Small intestine (tissue), 7 donors: ENCODE measurements at regions not wholly inside any gene's neighbourhood (a gene's known extent, or its start where the extent isn't known, plus 50 kb on each side); places are given as distances from the start of the nearest gene placed in this dataset.
"Not testable (repeated sequence)": the region's sequence is repeated elsewhere in the genome, so short reads cannot be mapped to it uniquely, and the experiment has no call there.

ENCODE experiments used
- DNase-seq, 2 donors: peaks; one replicate each; pipeline versions ENCODE4 v3.0.0 to v3.0.0-alpha.2; 2013
- FAIRE-seq: peaks from 2 replicates; lab custom pipeline; 2012; peaks lifted over from hg19 to GRCh38; lab: Jason Lieb, UNC
- H3K27ac ChIP-seq, 3 donors: one replicate each; pipeline ENCODE4 v1.5.1; 2013; ENCODE audit warnings: low read length in 2 of 3, mild to moderate bottlenecking in 2 of 3, control low read depth in 1 of 3, inconsistent platforms in 1 of 3, low read depth in 1 of 3, moderate library complexity in 1 of 3
- H3K27me3 ChIP-seq, 3 donors: one replicate each; pipeline ENCODE4 v1.6.1; 2013; ENCODE audit warnings: low read length in 3 of 3, inconsistent platforms in 1 of 3; ENCODE audit not compliant: control insufficient read depth in 3 of 3, insufficient read depth in 3 of 3
- H3K36me3 ChIP-seq, 3 donors: one replicate each; pipeline ENCODE4 v1.6.1; 2013; ENCODE audit warnings: low read length in 3 of 3, inconsistent platforms in 1 of 3, low read depth in 1 of 3, mild to moderate bottlenecking in 1 of 3, moderate library complexity in 1 of 3; ENCODE audit not compliant: control insufficient read depth in 3 of 3, insufficient read depth in 2 of 3
- H3K4me1 ChIP-seq, 3 donors: one replicate each; pipeline ENCODE4 v1.6.1; 2013; ENCODE audit warnings: low read length in 2 of 3, inconsistent platforms in 1 of 3, low read depth in 1 of 3, mild to moderate bottlenecking in 1 of 3, moderate library complexity in 1 of 3; ENCODE audit not compliant: control insufficient read depth in 3 of 3, insufficient read depth in 2 of 3
- H3K4me3 ChIP-seq, 3 donors: one replicate each; pipeline ENCODE4 v1.5.1; 2013; ENCODE audit warnings: low read length in 3 of 3, control low read depth in 1 of 3, inconsistent platforms in 1 of 3, low read depth in 1 of 3, mild to moderate bottlenecking in 1 of 3, moderate library complexity in 1 of 3
- H3K9me3 ChIP-seq, 2 donors: one replicate each; pipeline ENCODE4 v1.6.1; 2013; ENCODE audit warnings: low read depth in 1 of 2, low read length in 1 of 2; ENCODE audit not compliant: control insufficient read depth in 2 of 2, insufficient read depth in 1 of 2
- WGBS, 3 donors: extraction: QIAGEN DNeasy Blood & Tissue Kit; methylation state at CpG; one replicate each; pipeline ENCODE4 v1.1.7; 2013; 5-methylcytosine and 5-hydroxymethylcytosine counted together
- donor health status: healthy with polysubstance abuse.
- donor health status: control.
- donor health status: control.
- donor health status: Bipolar disorder and iron deficiency.
- donor health status: healthy.

- H3K4me1 ChIP-seq: not testable (repeated sequence)
Measured at GRCh38 chr9:6099346-6099745, 83.9 kb upstream of the RANBP6 start.

GRCh38 chr9:6098431-6098830 lies 83.0 kb upstream of the RANBP6 start:
- H3K4me1 ChIP-seq: no peaks in the 10 kb centered on the region
- H3K9me3 ChIP-seq: no peaks in the 10 kb centered on the region
- no peak overlapping the region for H3K4me3 ChIP-seq
- H3K27me3 ChIP-seq: no peaks in the 10 kb centered on the region
- H3K36me3 ChIP-seq: no peaks in the 10 kb centered on the region
- no peak overlapping the region for H3K27ac ChIP-seq
- no peak for FAIRE-seq
- DNase-seq: no peak
- 54 to 76% (median 59%) methylated on average over 1 of the region's 1 CpG for WGBS, 3 donors

More at GRCh38 chr9:6099346-6099745, 83.9 kb upstream of the RANBP6 start:
- not testable (repeated sequence) for H3K9me3 ChIP-seq, FAIRE-seq, H3K27ac ChIP-seq, DNase-seq, H3K36me3 ChIP-seq, H3K4me3 ChIP-seq, H3K27me3 ChIP-seq

GRCh38 chr9:6096821-6097220 lies 81.4 kb upstream of the RANBP6 start:
- no peaks in the 10 kb centered on the region for H3K4me1 ChIP-seq
- no peaks in the 10 kb centered on the region for H3K36me3 ChIP-seq
- FAIRE-seq (no peak), DNase-seq (no peak)
- H3K27me3 ChIP-seq: no peaks in the 10 kb centered on the region
- no peak overlapping the region for H3K4me3 ChIP-seq
- 71 to 86% (median 79%) methylated on average over 3 of the region's 3 CpGs for WGBS, 3 donors
- no peak overlapping the region for H3K27ac ChIP-seq
- no peaks in the 10 kb centered on the region for H3K9me3 ChIP-seq

- WGBS, 3 donors: 28 to 55% (median 34%) methylated on average over 1 of the region's 1 CpG
- Histone ChIP-seq H3K9me3 (no peaks in the 10 kb centered on the region), H3K27ac (no peak overlapping the region), H3K27me3 (no peaks in the 10 kb centered on the region), H3K4me3 (no peak overlapping the region), H3K36me3 (no peaks in the 10 kb centered on the region), H3K4me1 (no peaks in the 10 kb centered on the region)
- DNase-seq (no peak), FAIRE-seq (no peak)
Measured at GRCh38 chr9:6090277-6091210, 75.1 kb upstream of the RANBP6 start.

GRCh38 chr9:6089300-6089699 lies 73.9 kb upstream of the RANBP6 start:
- WGBS, 3 donors: 79 to 93% (median 86%) methylated on average over 1 of the region's 1 CpG
- no peaks in the 10 kb centered on the region for H3K36me3 ChIP-seq
- DNase-seq (no peak), FAIRE-seq (no peak)
- H3K27ac ChIP-seq: no peak overlapping the region
- H3K4me1 ChIP-seq: no peaks in the 10 kb centered on the region
- no peaks in the 10 kb centered on the region for H3K9me3 ChIP-seq
- no peak overlapping the region for H3K4me3 ChIP-seq
- H3K27me3 ChIP-seq: peaks cover 0 to 3% (median 0%) of the 10 kb centered on the region in 3 donors

GRCh38 chr9:6086006-6086655 lies 70.7 kb upstream of the RANBP6 start:
- no peak overlapping the region for H3K4me3 ChIP-seq
- no peak for FAIRE-seq
- no peaks in the 10 kb centered on the region for H3K9me3 ChIP-seq
- no peaks in the 10 kb centered on the region for H3K4me1 ChIP-seq
- no peaks in the 10 kb centered on the region for H3K36me3 ChIP-seq
- DNase-seq: no peak
- H3K27ac ChIP-seq: no peak overlapping the region
- 88 to 94% (median 90%) methylated on average over 9 of the region's 9 CpGs for WGBS, 3 donors
- H3K27me3 ChIP-seq: peaks cover 0 to 3% (median 0%) of the 10 kb centered on the region in 3 donors

- 16 to 26% (median 17%) methylated on average over 18 of the region's 18 CpGs for WGBS, 3 donors
- H3K27ac ChIP-seq: peak overlapping the region in 2 of 3 donors; percentile 62 to 81
- FAIRE-seq (no peak), DNase-seq (peak; percentile 88 to 94)
- peak overlapping the region; percentile 5 to 55 (median 45) for H3K4me3 ChIP-seq
- no peaks in the 10 kb centered on the region for H3K36me3 ChIP-seq
- no peaks in the 10 kb centered on the region for H3K9me3 ChIP-seq
- H3K4me1 ChIP-seq: peaks cover 0 to 2% (median 0%) of the 10 kb centered on the region in 3 donors
- peaks cover 0 to under 1% (median 0%) of the 10 kb centered on the region in 3 donors for H3K27me3 ChIP-seq
Measured at GRCh38 chr9:6080154-6080716, 64.8 kb upstream of the RANBP6 start.

GRCh38 chr9:6079386-6079785 lies 64.0 kb upstream of the RANBP6 start:
- H3K36me3 ChIP-seq: no peaks in the 10 kb centered on the region

More at GRCh38 chr9:6079386-6079785, 64.0 kb upstream of the RANBP6 start:
- H3K4me1 ChIP-seq: peaks cover 0 to 2% (median 0%) of the 10 kb centered on the region in 3 donors
- no peaks in the 10 kb centered on the region for H3K27me3 ChIP-seq
- WGBS, 3 donors: 89 to 92% (median 91%) methylated on average over 5 of the region's 5 CpGs
- DNase-seq (no peak), FAIRE-seq (no peak)
- peak overlapping the region in 2 of 3 donors; percentile 45 to 55 for H3K4me3 ChIP-seq
- no peak overlapping the region for H3K27ac ChIP-seq
- no peaks in the 10 kb centered on the region for H3K9me3 ChIP-seq
